H1 (cell line): ENCODE measurements at regions not wholly inside any gene's neighbourhood (a gene's known extent, or its start where the extent isn't known, plus 50 kb on each side); places are given as distances from the start of the nearest gene placed in this dataset.

Experiments
- CTCF ChIA-PET: fragments of 300-600 bp; sonication (Branson Sonifier 250); formaldehyde crosslinking; loops from one replicate; lab custom pipeline; 2021; ENCODE audit not compliant: partially characterized antibody; lab: Charles Lee
- POLR2A ChIA-PET: fragments of 300-600 bp; sonication (Branson Sonifier 250); formaldehyde crosslinking; loops from one replicate; lab custom pipeline; 2021; ENCODE audit warnings: inconsistent platforms; ENCODE audit not compliant: partially characterized antibody; lab: Charles Lee
- DNase-seq, 2 experiments: peaks; one replicate each; pipeline versions ENCODE4 v3.0.0 to v3.0.0-alpha.2; 2010 to 2022; ENCODE audit warnings: low spot score in 2 of 2, low read depth in 1 of 2, mixed read lengths in 1 of 2
- FAIRE-seq: peaks from 2 replicates; lab custom pipeline; 2011; peaks lifted over from hg19 to GRCh38; lab: Jason Lieb, UNC
- H2AFZ ChIP-seq: 2 replicates; pipeline ENCODE4 v1.8.1; 2012; ENCODE audit warnings: low read length, inconsistent platforms
- H2AK5ac ChIP-seq: 2 replicates; pipeline ENCODE4 v1.6.1; 2013; ENCODE audit warnings: low read depth, low read length
- H2BK120ac ChIP-seq: replicated peaks from 2 replicates; pipeline ENCODE3; 2013; ENCODE audit warnings: low read depth, low read length, inconsistent platforms
- H2BK12ac ChIP-seq: 2 replicates; pipeline ENCODE4 v1.6.1; 2013; ENCODE audit warnings: low read depth, low read length
- H2BK15ac ChIP-seq: 2 replicates; pipeline ENCODE4 v1.6.1; 2013; ENCODE audit warnings: low read length
- H2BK20ac ChIP-seq: 2 replicates; pipeline ENCODE4 v1.6.1; 2013; ENCODE audit warnings: low read length
- H2BK5ac ChIP-seq: 2 replicates; pipeline ENCODE4 v1.6.1; 2013; ENCODE audit warnings: low read depth, low read length
- H3K14ac ChIP-seq: 2 replicates; pipeline ENCODE4 v1.6.1; 2013; ENCODE audit warnings: inconsistent platforms; ENCODE audit not compliant: insufficient read length
- H3K18ac ChIP-seq: 2 replicates; pipeline ENCODE4 v1.6.1; 2013; ENCODE audit warnings: low read length; ENCODE audit errors: extremely low read depth
- H3K23ac ChIP-seq: 2 replicates; pipeline ENCODE4 v1.6.1; 2013; ENCODE audit warnings: inconsistent platforms; ENCODE audit not compliant: insufficient read length
- H3K23me2 ChIP-seq: 2 replicates; pipeline ENCODE4 v1.6.1; 2013; ENCODE audit warnings: low read depth, low read length
- H3K27ac ChIP-seq: 2 replicates; pipeline ENCODE4 v1.6.1; 2011; ENCODE audit warnings: low read depth, low read length, inconsistent platforms
- H3K27me3 ChIP-seq, 4 experiments: replicated peaks in 1 of 4; 1 replicate in 1 of 4; 2 replicates in 3 of 4; pipeline versions ENCODE4 v1.6.1 to v1.8.1; 2011 to 2013; ENCODE audit warnings: low read length in 3 of 4, mild to moderate bottlenecking in 3 of 4, inconsistent platforms in 2 of 4, mixed read lengths in 2 of 4, moderate library complexity in 1 of 4; ENCODE audit not compliant: control insufficient read depth in 3 of 4, insufficient read depth in 3 of 4; ENCODE audit errors: extremely low read depth in 1 of 4
- H3K36me3 ChIP-seq, 4 experiments: 2 replicates each; pipeline versions ENCODE4 v1.6.1 to v1.8.1; 2011 to 2013; ENCODE audit warnings: mild to moderate bottlenecking in 4 of 4, low read length in 3 of 4, moderate library complexity in 2 of 4, control low read depth in 1 of 4, inconsistent platforms in 1 of 4; ENCODE audit not compliant: insufficient read depth in 4 of 4, control insufficient read depth in 2 of 4
- H3K4ac ChIP-seq: replicated peaks from 2 replicates; pipeline ENCODE3; 2013; ENCODE audit warnings: low read length, low read depth, mixed read lengths, inconsistent platforms; ENCODE audit not compliant: insufficient read length
- H3K4me1 ChIP-seq, 4 experiments: replicated peaks in 1 of 4; 1 replicate in 1 of 4; 2 replicates in 3 of 4; pipeline versions ENCODE4 v1.6.1 to v1.8.1; 2011 to 2013; ENCODE audit warnings: low read length in 3 of 4, inconsistent platforms in 2 of 4, mixed read lengths in 1 of 4; ENCODE audit not compliant: insufficient read depth in 4 of 4, control insufficient read depth in 3 of 4
- H3K4me2 ChIP-seq, 2 experiments: 2 replicates each; pipeline versions ENCODE4 v1.6.1 to v1.8.1; 2011 to 2013; ENCODE audit warnings: low read depth in 2 of 2, low read length in 2 of 2, control low read depth in 1 of 2, inconsistent platforms in 1 of 2, mild to moderate bottlenecking in 1 of 2; ENCODE audit not compliant: insufficient read depth in 1 of 2
- H3K4me3 ChIP-seq, 4 experiments: fragments of 200-600, 300-600 bp in 1 of 4; sonication (generic), shearing (Covaris generic), sonication (Bioruptor Twin) in 1 of 4; 2 replicates each; pipeline versions ENCODE4 v1.5.1 to v1.8.1; 2011 to 2016; ENCODE audit warnings: low read length in 4 of 4, low read depth in 3 of 4, control low read depth in 2 of 4, inconsistent platforms in 2 of 4, mild to moderate bottlenecking in 2 of 4, mixed read lengths in 1 of 4, moderate library complexity in 1 of 4; ENCODE audit not compliant: insufficient read depth in 2 of 4; ENCODE audit errors: extremely low read depth in 1 of 4
- H3K56ac ChIP-seq: replicated peaks from 2 replicates; pipeline ENCODE3; 2013; ENCODE audit warnings: low read depth, mild to moderate bottlenecking, mixed read lengths, low read length, inconsistent platforms; ENCODE audit not compliant: insufficient read length
- H3K79me1 ChIP-seq: 2 replicates; pipeline ENCODE4 v1.6.1; 2013; ENCODE audit warnings: low read depth, low read length, control low read depth
- H3K79me2 ChIP-seq, 2 experiments: 2 replicates each; pipeline versions ENCODE4 v1.6.1 to v1.8.1; 2012 to 2013; ENCODE audit warnings: low read length in 2 of 2, mild to moderate bottlenecking in 2 of 2, inconsistent platforms in 1 of 2; ENCODE audit not compliant: insufficient read depth in 2 of 2, control insufficient read depth in 1 of 2
- H3K9ac ChIP-seq, 4 experiments: replicated peaks in 1 of 4; 1 replicate in 1 of 4; 2 replicates in 3 of 4; pipeline versions ENCODE4 v1.6.1 to v1.8.1; 2011 to 2013; ENCODE audit warnings: low read depth in 3 of 4, low read length in 3 of 4, control low read depth in 2 of 4, mild to moderate bottlenecking in 2 of 4, moderate library complexity in 2 of 4, inconsistent platforms in 1 of 4; ENCODE audit errors: extremely low read depth in 1 of 4
- H3K9me3 ChIP-seq, 2 experiments: 2 replicates each; pipeline versions ENCODE4 v1.6.1 to v1.8.1; 2012 to 2013; ENCODE audit warnings: mild to moderate bottlenecking in 2 of 2, moderate library complexity in 2 of 2, control low read depth in 1 of 2, inconsistent platforms in 1 of 2, low read depth in 1 of 2, low read length in 1 of 2, mixed read lengths in 1 of 2; ENCODE audit not compliant: insufficient read depth in 2 of 2
- H4K20me1 ChIP-seq, 2 experiments: replicated peaks in 1 of 2; 2 replicates each; pipeline versions ENCODE3 to v1.8.1; 2011 to 2013; ENCODE audit warnings: inconsistent platforms in 2 of 2, low read length in 2 of 2, mild to moderate bottlenecking in 1 of 2; ENCODE audit not compliant: insufficient read depth in 2 of 2, control insufficient read depth in 1 of 2
- H4K5ac ChIP-seq: 2 replicates; pipeline ENCODE4 v1.6.1; 2013; ENCODE audit warnings: low read length, low read depth, mixed read lengths, inconsistent platforms; ENCODE audit not compliant: insufficient read length
- H4K8ac ChIP-seq: 2 replicates; pipeline ENCODE4 v1.8.0; 2013; ENCODE audit warnings: mild to moderate bottlenecking, moderate library complexity, low read length, inconsistent platforms; ENCODE audit not compliant: insufficient read depth; ENCODE audit errors: extremely low read depth
- H4K91ac ChIP-seq: replicated peaks from 2 replicates; pipeline ENCODE3; 2013; ENCODE audit warnings: low read length, mixed read lengths, inconsistent platforms; ENCODE audit not compliant: insufficient read length
- BRCA1 ChIP-seq: IDR thresholded peaks from 2 replicates; pipeline ENCODE4 v1.6.1; 2012; ENCODE audit warnings: low read depth, low read length, improper control_type of control experiment
- CHD1 ChIP-seq: IDR thresholded peaks from 2 replicates; pipeline ENCODE4 v1.6.1; 2012; ENCODE audit warnings: low read depth, low read length, improper control_type of control experiment
- CHD2 ChIP-seq: IDR thresholded peaks from 2 replicates; pipeline ENCODE4 v1.6.1; 2012; ENCODE audit warnings: low read length, improper control_type of control experiment
- GTF2F1 ChIP-seq: IDR thresholded peaks from 2 replicates; pipeline ENCODE4 v1.6.1; 2012; ENCODE audit warnings: low read depth, low read length, improper control_type of control experiment, borderline replicate concordance
- KDM1A ChIP-seq: fragments of 200-600, 300-600 bp; sonication (generic); IDR thresholded peaks from 2 replicates; pipeline ENCODE4 v1.7.1; 2016; ENCODE audit warnings: mild to moderate bottlenecking, low read length, borderline replicate concordance
- NANOG ChIP-seq: IDR thresholded peaks from 2 replicates; pipeline ENCODE4 v1.6.1; 2011; ENCODE audit warnings: low read length, low read depth, mild to moderate bottlenecking, inconsistent platforms; ENCODE audit not compliant: insufficient read depth, poor library complexity, severe bottlenecking
- NRF1 ChIP-seq: IDR thresholded peaks from 2 replicates; pipeline ENCODE4 v1.6.1; 2011; ENCODE audit warnings: mild to moderate bottlenecking, low read depth, low read length, improper control_type of control experiment
- POLR2AphosphoS5 ChIP-seq: IDR thresholded peaks from 2 replicates; pipeline ENCODE4 v1.6.1; 2011; ENCODE audit warnings: low read depth, low read length
- RBBP5 ChIP-seq: IDR thresholded peaks from 2 replicates; pipeline ENCODE4 v1.7.1; 2012; ENCODE audit warnings: low read depth, mild to moderate bottlenecking, inconsistent platforms, low read length, moderate library complexity, borderline replicate concordance
- RNF2 ChIP-seq: fragments of 200-900, 300-1000 bp; sonication (generic); IDR thresholded peaks from 2 replicates; pipeline ENCODE4 v1.7.1; 2016; ENCODE audit warnings: borderline replicate concordance, low read depth, mild to moderate bottlenecking, antibody characterized with exemption, low read length; ENCODE audit not compliant: poor library complexity, severe bottlenecking; ENCODE audit errors: missing control alignments
- SP4 ChIP-seq: IDR thresholded peaks from 2 replicates; pipeline ENCODE4 v1.6.1; 2012; ENCODE audit warnings: low read length, inconsistent platforms
- SUZ12 ChIP-seq: fragments of 200-600 bp; sonication (generic); IDR thresholded peaks from 2 replicates; pipeline ENCODE4 v1.6.1; 2012; ENCODE audit warnings: mild to moderate bottlenecking, inconsistent platforms, low read length, moderate library complexity, mixed read lengths
- YY1 ChIP-seq: IDR thresholded peaks from 2 replicates; pipeline ENCODE4 v1.6.1; 2011; ENCODE audit warnings: low read depth, mild to moderate bottlenecking, low read length
- WGBS, 2 experiments: shearing (Covaris generic) in 1 of 2; methylation state at CpG; one replicate each; pipeline versions ENCODE4 v1.1.6 to v1.1.7; 2013 to 2015; ENCODE audit warnings: low lambda C conversion rate in 2 of 2, mixed read lengths in 2 of 2, inconsistent platforms in 1 of 2, low coverage in 1 of 2, missing lambda C conversion rate in 1 of 2; ENCODE audit not compliant: insufficient replicate concordance in 2 of 2, insufficient coverage in 1 of 2, insufficient read length in 1 of 2; ENCODE audit errors: extremely low coverage in 1 of 2, missing lambda C conversion rate in 1 of 2; 5-methylcytosine and 5-hydroxymethylcytosine counted together
- TF ChIP-seq, protein P1 (sequence below): IDR thresholded peaks from 2 replicates; pipeline ENCODE4 v1.6.1; 2012; ENCODE audit warnings: low read length, inconsistent platforms

DNA sequence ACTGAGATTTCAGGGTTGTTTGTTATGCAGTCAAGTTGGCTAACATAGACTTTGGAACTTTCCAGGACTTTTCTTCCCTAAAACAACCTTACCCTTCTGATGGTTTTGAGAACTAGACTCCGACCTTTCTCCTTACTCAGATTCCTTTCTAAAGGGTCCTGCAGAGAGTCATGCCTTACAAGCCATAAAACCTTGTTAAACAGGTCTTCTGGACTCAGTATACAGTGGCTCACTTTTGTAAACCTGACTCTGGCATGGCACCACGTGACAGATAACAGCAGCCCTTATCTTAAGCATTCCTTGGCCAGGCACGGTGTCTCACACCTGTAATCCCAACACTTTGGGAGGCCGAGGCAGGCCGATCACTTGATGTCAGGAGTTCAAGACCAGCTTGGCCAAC, 253.2 kb upstream of the RAB6C start:
- Histone ChIP-seq H3K36me3 (no peaks in the 10 kb centered on the region), H2AK5ac (no peak overlapping the region), H3K4me2 (no peak overlapping the region), H3K23ac (no peak overlapping the region), H3K27ac (no peak overlapping the region), H3K18ac (no peak overlapping the region), H3K4ac (no peak overlapping the region), H3K23me2 (no peaks in the 10 kb centered on the region), H4K91ac (no peak overlapping the region), H2BK120ac (no peak overlapping the region), H2AFZ (no peak overlapping the region), H3K79me1 (no peaks in the 10 kb centered on the region), H3K4me3 (no peak overlapping the region), H3K56ac (no peak overlapping the region), H3K27me3 (no peaks in the 10 kb centered on the region), H3K79me2 (no peaks in the 10 kb centered on the region), H2BK20ac (no peak overlapping the region), H3K9me3 (no peaks in the 10 kb centered on the region), H2BK15ac (no peak overlapping the region), H2BK5ac (no peak overlapping the region), H4K20me1 (no peaks in the 10 kb centered on the region), H4K5ac (no peak overlapping the region), H3K9ac (no peak overlapping the region), H3K4me1 (peaks cover 0 to 11% (median 6%) of the 10 kb centered on the region in 4 experiments; a peak in 3 of 7 replicates), H4K8ac (no peak overlapping the region), H3K14ac (no peak overlapping the region), H2BK12ac (no peak overlapping the region)
- no peak for DNase-seq
- ChIA-PET POLR2A (no interaction called here), CTCF (interaction anchor here (0.6 to 2.1 kb wide), 6 partner anchors 18 to 441 kb away, joined by 3 to 7 read pairs (median 3); no protein-coding TSS in a partner anchor)
- FAIRE-seq, result no peak
- 71% methylated on average over 5 of the region's 5 CpGs; no CpG with 5 or more reads in 1 of the 2 experiments for WGBS, 2 experiments
- TF ChIP-seq POLR2AphosphoS5, result no peak
- no peak for TF ChIP-seq CHD1
- TF ChIP-seq SP4, result no peak
- no peak for TF ChIP-seq NANOG
- no peak for TF ChIP-seq BRCA1
- TF ChIP-seq NRF1, result no peak
- TF ChIP-seq SUZ12, result no peak
- TF ChIP-seq GTF2F1, result no peak
- no peak for TF ChIP-seq RBBP5
- no peak for TF ChIP-seq YY1
- no peak for TF ChIP-seq KDM1A
- TF ChIP-seq, protein P1, sequence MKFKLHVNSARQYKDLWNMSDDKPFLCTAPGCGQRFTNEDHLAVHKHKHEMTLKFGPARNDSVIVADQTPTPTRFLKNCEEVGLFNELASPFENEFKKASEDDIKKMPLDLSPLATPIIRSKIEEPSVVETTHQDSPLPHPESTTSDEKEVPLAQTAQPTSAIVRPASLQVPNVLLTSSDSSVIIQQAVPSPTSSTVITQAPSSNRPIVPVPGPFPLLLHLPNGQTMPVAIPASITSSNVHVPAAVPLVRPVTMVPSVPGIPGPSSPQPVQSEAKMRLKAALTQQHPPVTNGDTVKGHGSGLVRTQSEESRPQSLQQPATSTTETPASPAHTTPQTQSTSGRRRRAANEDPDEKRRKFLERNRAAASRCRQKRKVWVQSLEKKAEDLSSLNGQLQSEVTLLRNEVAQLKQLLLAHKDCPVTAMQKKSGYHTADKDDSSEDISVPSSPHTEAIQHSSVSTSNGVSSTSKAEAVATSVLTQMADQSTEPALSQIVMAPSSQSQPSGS, result no peak
- no peak for TF ChIP-seq CHD2
- TF ChIP-seq RNF2, result no peak
